Choroid plexus epithelial cell (primary cell): ENCODE measurements at regions not wholly inside any gene's neighbourhood (a gene's known extent, or its start where the extent isn't known, plus 50 kb on each side); places are given as distances from the start of the nearest gene placed in this dataset.

Source experiments
- DNase-seq: peaks from one replicate; pipeline ENCODE4 v3.0.0-alpha.2; 2010; ENCODE audit warnings: low read depth
- H3K4me3 ChIP-seq: 2 replicates; pipeline ENCODE4 v1.5.1; 2011; ENCODE audit warnings: low read depth, mild to moderate bottlenecking, control low read depth, low read length, moderate library complexity
- CTCF ChIP-seq: conservative IDR thresholded peaks from 2 replicates; pipeline ENCODE4 v1.5.1; 2011; ENCODE audit warnings: low read depth, mild to moderate bottlenecking, control low read depth, inconsistent platforms, low read length, moderate library complexity

DNA sequence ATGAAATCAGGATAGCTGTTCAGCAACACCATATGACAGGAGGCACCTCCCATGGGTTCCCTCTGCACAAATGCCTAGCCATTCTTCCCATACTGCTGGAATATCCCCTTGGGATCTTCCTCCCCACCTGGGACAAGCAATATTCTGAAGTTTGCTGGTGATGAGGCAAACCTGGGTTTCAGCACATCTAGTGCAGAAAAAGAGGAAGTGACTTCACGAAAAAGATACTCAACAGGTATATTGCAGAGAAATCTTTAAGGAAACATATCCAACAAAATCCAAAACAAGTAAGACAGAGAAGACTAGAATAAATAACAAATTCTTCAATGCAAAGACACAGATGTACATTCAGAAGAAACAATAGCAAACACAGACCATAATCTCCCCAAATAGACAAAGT is 1497.0 kb downstream of the PCDH9 start:
- no peak overlapping the region for H3K4me3 ChIP-seq
- no peak for TF ChIP-seq CTCF
- DNase-seq: no peak

- H3K4me3 ChIP-seq: no peak overlapping the region
- no peak for DNase-seq
- no peak for TF ChIP-seq CTCF
Observed at GRCh38 chr13:65727070-65727469, 1503.1 kb downstream of the PCDH9 start.

DNA sequence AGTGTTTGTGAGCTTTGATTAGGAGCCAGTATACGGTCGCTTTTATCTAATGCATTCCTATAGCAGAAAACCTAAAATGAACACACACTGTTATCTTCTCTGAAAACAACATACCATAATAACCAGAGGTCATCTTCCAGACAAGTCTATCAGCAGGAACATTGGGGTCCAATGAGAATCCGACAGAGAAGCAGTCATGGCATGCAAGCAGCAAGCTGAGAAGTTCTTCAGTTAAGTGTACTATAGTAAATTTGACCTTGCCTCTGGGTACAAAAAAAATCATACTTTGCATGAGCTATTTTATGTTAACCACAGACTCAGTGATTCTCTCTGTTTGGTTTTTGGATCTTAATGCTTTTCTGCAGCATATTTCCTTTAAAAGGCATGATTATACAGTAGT is 1505.1 kb downstream of the PCDH9 start:
- H3K4me3 ChIP-seq: no peak overlapping the region
- peak; percentile 93 for DNase-seq
- TF ChIP-seq CTCF: no peak

- no peak for TF ChIP-seq CTCF
- peak; percentile 88 for DNase-seq
- H3K4me3 ChIP-seq: no peak overlapping the region
Observed at GRCh38 chr13:65724226-65724625, 1505.9 kb downstream of the PCDH9 start.

DNA sequence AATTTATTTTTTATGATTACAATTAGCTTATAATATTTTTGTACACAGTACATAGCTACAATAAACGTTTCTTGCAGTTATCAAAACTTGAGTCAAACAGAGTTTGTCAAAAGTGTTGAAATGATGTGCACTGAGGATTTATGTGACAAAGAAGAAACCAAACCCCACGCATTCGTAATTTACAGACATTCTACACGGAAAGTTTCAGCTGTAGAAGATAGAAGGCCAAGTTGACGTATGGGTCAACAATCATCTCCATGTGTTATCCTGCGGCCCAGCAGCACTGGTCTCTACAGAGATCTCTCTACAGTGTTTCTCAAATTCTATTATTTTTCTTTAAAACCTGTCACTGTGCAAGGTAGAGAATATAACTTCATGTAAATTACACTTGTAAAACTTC is 1507.6 kb downstream of the PCDH9 start:
- H3K4me3 ChIP-seq: no peak overlapping the region
- no peak for TF ChIP-seq CTCF
- DNase-seq: no peak

GRCh38 chr13:65719831-65720230 is 1510.3 kb downstream of the PCDH9 start:
- no peak for DNase-seq
- TF ChIP-seq CTCF: no peak
- no peak overlapping the region for H3K4me3 ChIP-seq

GRCh38 chr13:65710514-65710913 is 1519.6 kb downstream of the PCDH9 start:
- peak; percentile 48 for DNase-seq
- H3K4me3 ChIP-seq: no peak overlapping the region
- TF ChIP-seq CTCF: no peak
